Vagina (tissue), 2 donors: ENCODE measurements at regions not wholly inside any gene's neighbourhood (a gene's known extent, or its start where the extent isn't known, plus 50 kb on each side); places are given as distances from the start of the nearest gene placed in this dataset.
"Not testable (repeated sequence)": the region's sequence is repeated elsewhere in the genome, so short reads cannot be mapped to it uniquely, and the experiment has no call there.

Source experiments
- CTCF ChIP-seq, 3 experiments: fragments of 450-650 bp in 2 of 3; fragments of 200-600 bp in 1 of 3; sonication (generic) in 1 of 3; IDR thresholded peaks; one replicate each; pipeline ENCODE4 v1.5.1; 2017 to 2019; ENCODE audit warnings: antibody characterized with exemption in 3 of 3, mild to moderate bottlenecking in 2 of 3, moderate library complexity in 2 of 3
- POLR2A ChIP-seq, 2 donors: fragments of 450-650 bp; IDR thresholded peaks; one replicate each; pipeline ENCODE4 v1.6.1; 2017; ENCODE audit warnings: antibody characterized with exemption in 2 of 2, mild to moderate bottlenecking in 2 of 2, moderate library complexity in 2 of 2

DNA sequence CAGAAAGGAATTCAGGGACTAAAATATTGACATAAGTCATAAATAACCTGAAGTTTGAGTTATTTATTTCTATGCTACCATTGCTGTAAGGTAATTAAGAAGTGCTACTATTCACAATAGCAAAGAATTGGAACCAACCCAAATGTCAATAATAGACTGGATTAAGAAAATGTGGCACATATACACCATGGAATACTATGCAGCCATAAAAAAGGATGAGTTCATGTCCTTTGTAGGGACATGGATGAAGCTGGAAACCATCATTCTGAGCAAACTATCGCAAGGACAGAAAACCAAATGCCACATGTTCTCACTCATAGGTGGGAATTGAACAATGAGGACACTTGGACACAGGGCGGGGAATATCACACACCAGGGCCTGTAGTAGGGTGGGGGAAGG lies 77.9 kb upstream of the FAM204A start:
- TF ChIP-seq CTCF, POLR2A (IDR thresholded peaks at IDR 0.05): not testable (repeated sequence)
